ENCODE measurements at regions not wholly inside any gene's neighbourhood (a gene's known extent, or its start where the extent isn't known, plus 50 kb on each side); places are given as distances from the start of the nearest gene placed in this dataset.

GRCh38 chr10:106474876-106475275, 689.6 kb downstream of the SORCS1 start:
- Histone ChIP-seq H3K27ac (ENCODE audit: low read length) (no peak overlapping the region), H3K4me3 (ENCODE audit: control insufficient read depth in 1 of 2, extremely low read depth in 1 of 2, low read length in 1 of 2) (no peak overlapping the region), H3K4me1 (ENCODE audit: control insufficient read depth in 1 of 2, extremely low read depth in 1 of 2, insufficient read depth in 2 of 2, low read length in 2 of 2) (no peaks in the 10 kb centered on the region), H3K36me3 (ENCODE audit: control insufficient read depth in 2 of 2, extremely low read depth in 1 of 2, insufficient read depth in 1 of 2, low read length in 1 of 2) (no peaks in the 10 kb centered on the region), H3K27me3 (replicated peaks in 1 of 2; ENCODE audit: control insufficient read depth in 2 of 2, extremely low read depth in 1 of 2, insufficient read depth in 2 of 2, low read length in 1 of 2) (no peaks in the 10 kb centered on the region), H3K9me3 (no peaks in the 10 kb centered on the region)
- Mint-ChIP-seq H3K9me3 (peaks cover 9 to 21% (median 14%) of the 10 kb centered on the region in 3 donors), H3K4me1 (no peaks in the 10 kb centered on the region), H3K4me3 (no peak overlapping the region), H3K27me3 (no peaks in the 10 kb centered on the region), H3K36me3 (no peaks in the 10 kb centered on the region), H3K27ac (no peak overlapping the region)
- ATAC-seq (replicated peaks in 1 of 4) (no peak), DNase-seq (no peak)
- CTCF ChIA-PET, result no interaction called here
- POLR2A ChIA-PET, result no interaction called here

DNA sequence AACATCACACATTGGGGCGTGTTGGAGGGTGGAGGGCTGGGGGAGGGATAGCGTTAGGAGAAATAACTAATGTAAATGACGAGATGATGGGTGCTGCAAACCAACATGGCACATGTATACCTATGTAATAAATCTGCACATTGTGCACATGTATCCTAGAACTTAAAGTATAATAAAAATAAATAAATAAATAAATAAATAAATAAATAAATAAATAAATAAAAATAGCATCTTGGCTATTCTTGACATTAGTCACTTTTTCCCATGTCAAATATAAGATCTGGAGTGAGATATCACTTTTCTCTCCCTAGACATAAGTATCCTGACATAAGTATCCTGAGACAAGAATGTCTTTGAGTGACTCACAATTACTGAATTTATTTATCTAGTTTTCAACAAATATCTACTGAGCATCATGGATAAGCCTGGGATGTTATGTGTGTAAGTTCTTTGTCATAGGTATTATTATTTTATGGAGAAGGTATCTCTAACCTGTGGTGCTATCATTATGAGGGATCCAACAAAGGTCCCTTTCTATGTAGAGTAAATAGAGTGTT, 691.3 kb downstream of the SORCS1 start:
- DNase-seq, result no peak
- H3K27me3 Mint-ChIP-seq, result no peaks in the 10 kb centered on the region
- H3K27me3 ChIP-seq (replicated peaks in 1 of 2; ENCODE audit: control insufficient read depth in 2 of 2, extremely low read depth in 1 of 2, insufficient read depth in 2 of 2, low read length in 1 of 2), result no peaks in the 10 kb centered on the region
- CTCF ChIA-PET, result no interaction called here
- peaks cover 13 to 28% (median 20%) of the 10 kb centered on the region in 3 donors for H3K9me3 Mint-ChIP-seq
- no peak for ATAC-seq (replicated peaks in 1 of 4)
- H3K4me3 ChIP-seq (ENCODE audit: control insufficient read depth in 1 of 2, extremely low read depth in 1 of 2, low read length in 1 of 2), result no peak overlapping the region
- H3K36me3 Mint-ChIP-seq, result no peaks in the 10 kb centered on the region
- POLR2A ChIA-PET, result no interaction called here
- H3K4me1 ChIP-seq (ENCODE audit: control insufficient read depth in 1 of 2, extremely low read depth in 1 of 2, insufficient read depth in 2 of 2, low read length in 2 of 2), result no peaks in the 10 kb centered on the region
- H3K9me3 ChIP-seq, result no peaks in the 10 kb centered on the region
- H3K4me3 Mint-ChIP-seq, result no peak overlapping the region
- H3K27ac Mint-ChIP-seq, result no peak overlapping the region
- no peaks in the 10 kb centered on the region for H3K36me3 ChIP-seq (ENCODE audit: control insufficient read depth in 2 of 2, extremely low read depth in 1 of 2, insufficient read depth in 1 of 2, low read length in 1 of 2)
- H3K27ac ChIP-seq (ENCODE audit: low read length), result no peak overlapping the region
- no peaks in the 10 kb centered on the region for H3K4me1 Mint-ChIP-seq
- WGBS (ENCODE audit: insufficient coverage), result no CpG with 5 or more reads among the region's 3 CpGs

GRCh38 chr10:106467506-106467905, 697.0 kb downstream of the SORCS1 start:
- ATAC-seq (replicated peaks in 1 of 4) (no peak), DNase-seq (no peak)
- H3K9me3 Mint-ChIP-seq, result peaks cover 15 to 36% (median 28%) of the 10 kb centered on the region in 3 donors
- Histone ChIP-seq H3K4me3 (ENCODE audit: control insufficient read depth in 1 of 2, extremely low read depth in 1 of 2, low read length in 1 of 2) (no peak overlapping the region), H3K27me3 (replicated peaks in 1 of 2; ENCODE audit: control insufficient read depth in 2 of 2, extremely low read depth in 1 of 2, insufficient read depth in 2 of 2, low read length in 1 of 2) (no peaks in the 10 kb centered on the region), H3K4me1 (ENCODE audit: control insufficient read depth in 1 of 2, extremely low read depth in 1 of 2, insufficient read depth in 2 of 2, low read length in 2 of 2) (no peaks in the 10 kb centered on the region), H3K36me3 (ENCODE audit: control insufficient read depth in 2 of 2, extremely low read depth in 1 of 2, insufficient read depth in 1 of 2, low read length in 1 of 2) (no peaks in the 10 kb centered on the region), H3K27ac (ENCODE audit: low read length) (no peak overlapping the region), H3K9me3 (no peaks in the 10 kb centered on the region)
- no peak overlapping the region for H3K27ac Mint-ChIP-seq
- H3K36me3 Mint-ChIP-seq, result no peaks in the 10 kb centered on the region
- WGBS (ENCODE audit: insufficient coverage), result 90% methylated on average over 6 of the region's 6 CpGs
- no peak overlapping the region for H3K4me3 Mint-ChIP-seq
- H3K4me1 Mint-ChIP-seq, result no peaks in the 10 kb centered on the region
- ChIA-PET POLR2A (no interaction called here), CTCF (no interaction called here)
- no peaks in the 10 kb centered on the region for H3K27me3 Mint-ChIP-seq

DNA sequence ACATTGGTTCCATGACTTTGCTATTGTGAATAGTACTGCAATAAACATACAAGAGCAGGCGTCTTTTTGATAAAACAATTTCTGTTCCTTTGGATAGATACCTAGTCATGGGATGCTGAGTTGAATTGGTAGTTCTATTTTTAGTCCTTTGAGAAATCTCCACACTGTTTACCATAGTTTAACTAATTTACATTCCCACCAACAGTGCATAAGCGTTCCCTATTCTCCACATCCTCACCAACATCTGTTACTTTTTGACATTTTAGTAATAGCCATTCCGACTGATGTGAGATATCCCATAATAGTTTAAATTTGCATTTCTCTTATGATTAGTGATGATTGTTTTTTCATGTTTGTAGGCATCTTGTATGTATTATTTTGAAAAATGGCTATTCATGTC, 707.0 kb downstream of the SORCS1 start:
- no peak overlapping the region for H3K4me3 Mint-ChIP-seq

DNA sequence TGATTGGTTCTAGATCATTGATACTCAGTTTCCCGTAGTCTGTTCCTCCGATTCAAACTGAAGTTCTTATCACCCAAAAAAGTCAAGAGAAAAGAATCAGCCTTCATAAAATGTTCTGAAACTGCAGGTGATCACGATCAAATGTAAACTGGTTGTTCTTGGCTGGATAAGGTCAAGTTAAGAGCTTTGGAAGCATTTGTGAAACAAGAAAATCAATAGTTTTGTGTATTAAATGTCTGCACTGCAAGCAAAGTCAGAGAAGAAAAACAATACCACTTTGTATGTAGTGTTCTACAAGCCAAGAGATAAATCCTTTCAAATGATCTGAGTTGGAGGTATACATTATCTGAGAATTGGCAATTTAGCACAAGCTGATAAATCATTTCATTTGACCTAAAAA, 710.3 kb downstream of the SORCS1 start:
- no peaks in the 10 kb centered on the region for H3K27me3 Mint-ChIP-seq
- peaks cover 0 to 13% (median 5%) of the 10 kb centered on the region in 3 donors for H3K9me3 Mint-ChIP-seq
- no CpG with 5 or more reads among the region's 3 CpGs for WGBS (ENCODE audit: insufficient coverage)
- POLR2A ChIA-PET, result no interaction called here
- Histone ChIP-seq H3K36me3 (ENCODE audit: control insufficient read depth in 2 of 2, extremely low read depth in 1 of 2, insufficient read depth in 1 of 2, low read length in 1 of 2) (no peaks in the 10 kb centered on the region), H3K4me1 (ENCODE audit: control insufficient read depth in 1 of 2, extremely low read depth in 1 of 2, insufficient read depth in 2 of 2, low read length in 2 of 2) (no peaks in the 10 kb centered on the region), H3K27ac (ENCODE audit: low read length) (no peak overlapping the region), H3K27me3 (replicated peaks in 1 of 2; ENCODE audit: control insufficient read depth in 2 of 2, extremely low read depth in 1 of 2, insufficient read depth in 2 of 2, low read length in 1 of 2) (no peaks in the 10 kb centered on the region), H3K4me3 (ENCODE audit: control insufficient read depth in 1 of 2, extremely low read depth in 1 of 2, low read length in 1 of 2) (no peak overlapping the region), H3K9me3 (no peaks in the 10 kb centered on the region)
- CTCF ChIA-PET, result no interaction called here
- ATAC-seq (replicated peaks in 1 of 4) (no peak), DNase-seq (no peak)
- no peak overlapping the region for H3K4me3 Mint-ChIP-seq
- no peaks in the 10 kb centered on the region for H3K4me1 Mint-ChIP-seq
- no peaks in the 10 kb centered on the region for H3K36me3 Mint-ChIP-seq
- H3K27ac Mint-ChIP-seq, result no peak overlapping the region

More for the DNA sequence above, 707.0 kb downstream of the SORCS1 start:
- Histone ChIP-seq H3K27ac (ENCODE audit: low read length) (no peak overlapping the region), H3K9me3 (no peaks in the 10 kb centered on the region), H3K4me1 (ENCODE audit: control insufficient read depth in 1 of 2, extremely low read depth in 1 of 2, insufficient read depth in 2 of 2, low read length in 2 of 2) (no peaks in the 10 kb centered on the region), H3K36me3 (ENCODE audit: control insufficient read depth in 2 of 2, extremely low read depth in 1 of 2, insufficient read depth in 1 of 2, low read length in 1 of 2) (no peaks in the 10 kb centered on the region), H3K4me3 (ENCODE audit: control insufficient read depth in 1 of 2, extremely low read depth in 1 of 2, low read length in 1 of 2) (no peak overlapping the region), H3K27me3 (replicated peaks in 1 of 2; ENCODE audit: control insufficient read depth in 2 of 2, extremely low read depth in 1 of 2, insufficient read depth in 2 of 2, low read length in 1 of 2) (no peaks in the 10 kb centered on the region)
- no peak overlapping the region for H3K27ac Mint-ChIP-seq
- WGBS (ENCODE audit: insufficient coverage), result no CpG with 5 or more reads among the region's 3 CpGs
- no peaks in the 10 kb centered on the region for H3K4me1 Mint-ChIP-seq
- ChIA-PET CTCF (no interaction called here), POLR2A (no interaction called here)
- H3K36me3 Mint-ChIP-seq, result no peaks in the 10 kb centered on the region
- DNase-seq, result no peak
- no peak for ATAC-seq (replicated peaks in 1 of 4)
- H3K27me3 Mint-ChIP-seq, result no peaks in the 10 kb centered on the region
- H3K9me3 Mint-ChIP-seq, result peaks cover 3 to 27% (median 10%) of the 10 kb centered on the region in 3 donors

DNA sequence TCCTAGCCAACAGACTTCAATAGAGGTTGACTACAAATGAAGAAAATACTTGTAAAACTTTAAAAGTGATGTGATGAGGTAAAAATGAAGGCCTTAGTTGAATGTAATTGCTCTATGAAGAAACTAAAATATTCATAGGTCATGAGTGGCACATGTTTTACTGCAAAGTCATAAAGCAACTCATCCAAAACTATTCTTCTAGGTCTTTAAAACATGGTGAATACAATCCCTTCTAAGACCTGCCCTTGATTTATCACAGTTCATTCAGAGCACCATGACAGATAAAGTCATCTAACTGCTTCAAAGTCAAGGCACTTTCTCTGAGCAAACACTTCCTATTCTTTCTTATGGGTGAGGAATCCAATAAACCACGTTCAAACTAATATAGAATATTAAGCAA, 713.5 kb downstream of the SORCS1 start:
- H3K4me3 Mint-ChIP-seq, result no peak overlapping the region
- H3K27me3 ChIP-seq (replicated peaks in 1 of 2; ENCODE audit: control insufficient read depth in 2 of 2, extremely low read depth in 1 of 2, insufficient read depth in 2 of 2, low read length in 1 of 2), result no peaks in the 10 kb centered on the region
- H3K9me3 ChIP-seq, result no peaks in the 10 kb centered on the region
- no CpG with 5 or more reads among the region's 1 CpG for WGBS (ENCODE audit: insufficient coverage)
- DNase-seq (no peak), ATAC-seq (replicated peaks in 1 of 4) (no peak)
- CTCF ChIA-PET, result no interaction called here
- no peak overlapping the region for H3K27ac ChIP-seq (ENCODE audit: low read length)
- no peaks in the 10 kb centered on the region for H3K36me3 Mint-ChIP-seq
- H3K27ac Mint-ChIP-seq, result no peak overlapping the region
- no peaks in the 10 kb centered on the region for H3K4me1 ChIP-seq (ENCODE audit: control insufficient read depth in 1 of 2, extremely low read depth in 1 of 2, insufficient read depth in 2 of 2, low read length in 2 of 2)
- no peaks in the 10 kb centered on the region for H3K27me3 Mint-ChIP-seq
- H3K9me3 Mint-ChIP-seq, result peaks cover 0 to 14% (median 8%) of the 10 kb centered on the region in 3 donors
- H3K4me1 Mint-ChIP-seq, result no peaks in the 10 kb centered on the region
- no peak overlapping the region for H3K4me3 ChIP-seq (ENCODE audit: control insufficient read depth in 1 of 2, extremely low read depth in 1 of 2, low read length in 1 of 2)
- POLR2A ChIA-PET, result no interaction called here
- no peaks in the 10 kb centered on the region for H3K36me3 ChIP-seq (ENCODE audit: control insufficient read depth in 2 of 2, extremely low read depth in 1 of 2, insufficient read depth in 1 of 2, low read length in 1 of 2)

DNA sequence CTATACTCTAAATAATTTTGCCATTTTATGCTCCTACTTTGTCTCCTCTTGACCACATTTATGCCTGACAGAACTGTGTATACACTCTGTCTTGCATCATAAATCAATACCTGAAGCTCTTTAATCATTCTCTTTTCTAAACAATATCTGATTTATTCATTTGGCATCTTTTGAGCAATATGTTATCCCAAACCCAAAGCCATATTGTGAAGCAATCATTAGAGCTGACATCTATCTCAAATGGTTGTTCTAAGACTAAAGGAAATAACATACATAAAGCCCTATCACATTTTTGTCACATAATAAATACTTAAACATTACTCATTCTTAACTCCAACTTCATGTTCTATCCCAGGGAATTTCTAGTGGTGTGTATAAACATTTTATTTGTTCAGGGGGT, 717.6 kb downstream of the SORCS1 start:
- ChIA-PET CTCF (no interaction called here), POLR2A (no interaction called here)
- no peak for ATAC-seq (replicated peaks in 1 of 4)
- H3K27me3 ChIP-seq (replicated peaks in 1 of 2; ENCODE audit: control insufficient read depth in 2 of 2, extremely low read depth in 1 of 2, insufficient read depth in 2 of 2, low read length in 1 of 2), result no peaks in the 10 kb centered on the region
- Mint-ChIP-seq H3K27me3 (no peaks in the 10 kb centered on the region), H3K9me3 (peaks cover 5 to 27% (median 13%) of the 10 kb centered on the region in 3 donors), H3K27ac (no peak overlapping the region), H3K4me1 (no peaks in the 10 kb centered on the region), H3K36me3 (no peaks in the 10 kb centered on the region), H3K4me3 (no peak overlapping the region)
- no peaks in the 10 kb centered on the region for H3K36me3 ChIP-seq (ENCODE audit: control insufficient read depth in 2 of 2, extremely low read depth in 1 of 2, insufficient read depth in 1 of 2, low read length in 1 of 2)
- no peaks in the 10 kb centered on the region for H3K4me1 ChIP-seq (ENCODE audit: control insufficient read depth in 1 of 2, extremely low read depth in 1 of 2, insufficient read depth in 2 of 2, low read length in 2 of 2)
- no peak for DNase-seq
- H3K4me3 ChIP-seq (ENCODE audit: control insufficient read depth in 1 of 2, extremely low read depth in 1 of 2, low read length in 1 of 2), result no peak overlapping the region
- H3K9me3 ChIP-seq, result no peaks in the 10 kb centered on the region
- no peak overlapping the region for H3K27ac ChIP-seq (ENCODE audit: low read length)
